MCF 10A (cell line): ENCODE measurements at regions not wholly inside any gene's neighbourhood (a gene's known extent, or its start where the extent isn't known, plus 50 kb on each side); places are given as distances from the start of the nearest gene placed in this dataset.

Experiments used
- BruUV-seq: library from RNA; stranded (reverse); fragments of 400-500 nt; replicated peaks from 2 replicates; lab custom pipeline; 2021; lab: Mats Ljungman, UMichigan
- CTCF ChIA-PET: fragments of 300-600 bp; sonication (Branson Sonifier 250); formaldehyde crosslinking; extraction: SDS; loops from one replicate; lab custom pipeline; 2021; ENCODE audit warnings: antibody characterized with exemption, inconsistent platforms; lab: Yijun Ruan, JAX
- POLR2A ChIA-PET: fragments of 300-600, 350-650 bp; sonication (Branson Sonifier 250); formaldehyde crosslinking; extraction: SDS; loops from one replicate; lab custom pipeline; 2020; ENCODE audit warnings: antibody characterized with exemption, inconsistent platforms; lab: Yijun Ruan, JAX
- DNase-seq: peaks from one replicate; pipeline ENCODE4 v3.0.0-alpha.2; 2018; ENCODE audit not compliant: unreplicated experiment
- H3K27ac Mint-ChIP-seq: one replicate; pipeline ENCODE4 v1.8.0; 2022; ENCODE audit warnings: mild to moderate bottlenecking, low read depth, mixed read lengths; ENCODE audit not compliant: unreplicated experiment
- H3K27me3 Mint-ChIP-seq: one replicate; pipeline ENCODE4 v1.8.0; 2022; ENCODE audit warnings: mixed read lengths; ENCODE audit not compliant: insufficient read depth, unreplicated experiment
- H3K36me3 Mint-ChIP-seq: one replicate; pipeline ENCODE4 v1.8.0; 2022; ENCODE audit warnings: mild to moderate bottlenecking, moderate library complexity, mixed read lengths; ENCODE audit not compliant: insufficient read depth, unreplicated experiment
- H3K4me1 Mint-ChIP-seq: one replicate; pipeline ENCODE4 v1.8.0; 2022; ENCODE audit warnings: mixed read lengths; ENCODE audit not compliant: insufficient read depth, unreplicated experiment
- H3K4me3 Mint-ChIP-seq: one replicate; pipeline ENCODE4 v1.8.0; 2022; ENCODE audit warnings: mild to moderate bottlenecking, moderate library complexity, mixed read lengths; ENCODE audit not compliant: unreplicated experiment
- H3K9me3 Mint-ChIP-seq: one replicate; pipeline ENCODE4 v1.8.0; 2022; ENCODE audit warnings: mixed read lengths; ENCODE audit not compliant: unreplicated experiment
- intact Hi-C: fragments of 100-400 bp; cut with micrococcal nuclease; formaldehyde crosslinking; loops from 2 replicates; pipeline ENCODE4 v1.14.1; 2022
- TF ChIP-seq, protein P1 (sequence below): fragments of 200-600 bp; IDR thresholded peaks from one replicate; pipeline ENCODE4 v1.8.0; 2022; ENCODE audit warnings: antibody characterized with exemption, mild to moderate bottlenecking; ENCODE audit not compliant: unreplicated experiment

DNA sequence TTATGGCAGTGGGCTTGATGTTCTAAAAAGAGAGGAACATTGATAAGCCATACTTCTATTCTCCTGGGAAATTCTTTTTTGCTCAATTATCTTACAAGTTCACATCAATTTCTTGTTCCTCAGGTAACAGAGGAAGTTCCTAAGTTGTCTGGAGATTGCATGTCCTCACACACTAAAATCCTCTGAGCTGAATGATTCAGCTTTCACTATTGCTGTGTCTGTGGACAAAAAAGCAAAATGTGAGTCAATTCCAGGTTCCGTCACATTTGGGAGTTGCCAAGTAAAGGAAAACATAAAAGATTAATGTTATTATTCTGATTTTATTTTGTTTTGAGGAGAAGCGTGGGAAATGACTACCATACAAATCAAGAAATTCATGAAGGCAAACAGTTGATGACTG, 316.7 kb downstream of the CHRM3 start:
- intact Hi-C loops, result no loop called here
- no peak overlapping the region for H3K4me3 Mint-ChIP-seq
- H3K27me3 Mint-ChIP-seq, result no peaks in the 10 kb centered on the region
- POLR2A ChIA-PET, result interaction anchor here (0.5 to 0.6 kb wide), 2 partner anchors 57 to 59 kb away, joined by 3 read pairs; no protein-coding TSS in a partner anchor
- no peak overlapping the region for H3K27ac Mint-ChIP-seq
- peaks cover 9% of the 10 kb centered on the region for H3K9me3 Mint-ChIP-seq
- CTCF ChIA-PET, result interaction anchor here (0.7 kb wide), 1 partner anchor 157 kb away, joined by 3 read pairs; no protein-coding TSS in a partner anchor
- BruUV-seq, result no TSS peak
- TF ChIP-seq, protein P1, sequence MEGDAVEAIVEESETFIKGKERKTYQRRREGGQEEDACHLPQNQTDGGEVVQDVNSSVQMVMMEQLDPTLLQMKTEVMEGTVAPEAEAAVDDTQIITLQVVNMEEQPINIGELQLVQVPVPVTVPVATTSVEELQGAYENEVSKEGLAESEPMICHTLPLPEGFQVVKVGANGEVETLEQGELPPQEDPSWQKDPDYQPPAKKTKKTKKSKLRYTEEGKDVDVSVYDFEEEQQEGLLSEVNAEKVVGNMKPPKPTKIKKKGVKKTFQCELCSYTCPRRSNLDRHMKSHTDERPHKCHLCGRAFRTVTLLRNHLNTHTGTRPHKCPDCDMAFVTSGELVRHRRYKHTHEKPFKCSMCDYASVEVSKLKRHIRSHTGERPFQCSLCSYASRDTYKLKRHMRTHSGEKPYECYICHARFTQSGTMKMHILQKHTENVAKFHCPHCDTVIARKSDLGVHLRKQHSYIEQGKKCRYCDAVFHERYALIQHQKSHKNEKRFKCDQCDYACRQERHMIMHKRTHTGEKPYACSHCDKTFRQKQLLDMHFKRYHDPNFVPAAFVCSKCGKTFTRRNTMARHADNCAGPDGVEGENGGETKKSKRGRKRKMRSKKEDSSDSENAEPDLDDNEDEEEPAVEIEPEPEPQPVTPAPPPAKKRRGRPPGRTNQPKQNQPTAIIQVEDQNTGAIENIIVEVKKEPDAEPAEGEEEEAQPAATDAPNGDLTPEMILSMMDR, result no peak
- no peaks in the 10 kb centered on the region for H3K4me1 Mint-ChIP-seq
- no peaks in the 10 kb centered on the region for H3K36me3 Mint-ChIP-seq
- DNase-seq, result no peak

DNA sequence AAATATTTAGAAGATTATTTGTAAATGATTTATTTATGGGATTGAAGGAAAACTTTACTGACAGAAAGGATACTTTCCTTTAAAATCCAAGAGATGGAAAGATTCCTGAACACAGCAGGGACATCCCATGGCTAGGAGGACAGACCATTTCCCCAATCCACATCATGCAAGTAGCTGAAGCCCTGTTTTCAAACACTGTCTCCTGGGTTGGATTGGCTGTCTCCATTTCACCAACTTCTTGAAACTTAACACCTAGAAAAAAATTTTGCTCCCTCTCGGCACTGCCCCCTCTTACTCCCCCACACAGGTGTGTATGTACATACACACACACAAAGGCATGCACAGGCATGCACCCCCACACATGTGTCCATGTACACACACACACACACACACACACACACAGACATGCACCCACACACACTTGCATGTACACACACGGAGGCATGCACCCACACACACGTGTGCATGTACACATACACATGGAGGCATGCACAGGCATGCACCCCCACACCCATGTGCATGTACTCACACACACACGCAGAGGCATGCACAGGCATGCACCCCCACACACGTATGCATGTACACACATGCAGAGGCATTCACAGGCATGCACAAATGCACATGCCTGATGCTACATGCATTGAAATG, 320.0 kb downstream of the CHRM3 start:
- ChIA-PET POLR2A (interaction anchor here (1.5 kb wide), 1 partner anchor 10 kb away, joined by 3 read pairs; no protein-coding TSS in a partner anchor), CTCF (interaction anchor here (0.5 to 1.0 kb wide), 5 partner anchors 12 to 299 kb away, joined by 3 to 6 read pairs (median 4); no protein-coding TSS in a partner anchor)
- Mint-ChIP-seq H3K27me3 (no peaks in the 10 kb centered on the region), H3K4me1 (no peaks in the 10 kb centered on the region), H3K9me3 (peaks cover 7% of the 10 kb centered on the region), H3K27ac (no peak overlapping the region), H3K36me3 (no peaks in the 10 kb centered on the region), H3K4me3 (no peak overlapping the region)
- no TSS peak for BruUV-seq
- intact Hi-C loops, result no loop called here
- TF ChIP-seq, protein P1, result no peak
- DNase-seq, result no peak

DNA sequence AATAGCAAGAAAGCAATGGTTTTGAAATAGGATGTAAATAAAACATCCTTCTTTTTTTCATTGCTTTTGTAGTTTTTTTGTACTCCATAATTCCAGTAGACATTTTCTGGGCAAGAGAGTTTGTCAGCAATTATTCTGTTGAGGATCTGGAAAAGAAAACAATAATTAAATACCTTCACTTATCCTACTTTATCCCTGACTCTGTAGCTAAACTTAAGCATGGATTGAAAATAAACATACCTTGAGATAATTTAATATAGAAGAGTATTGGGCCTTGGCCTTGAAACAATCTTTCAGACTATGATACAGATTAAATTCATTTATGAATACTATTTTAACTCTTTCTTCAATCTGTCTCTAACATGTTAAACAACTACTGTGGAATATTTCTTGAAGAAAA, 321.2 kb downstream of the CHRM3 start:
- ChIA-PET POLR2A (interaction anchor here (1.2 to 1.5 kb wide), 2 partner anchors 9 to 12 kb away, joined by 3 read pairs; no protein-coding TSS in a partner anchor), CTCF (interaction anchor here (0.7 kb wide), 2 partner anchors 96 to 1440 kb away, joined by 3 read pairs; no protein-coding TSS in a partner anchor)
- intact Hi-C loops, result no loop called here
- H3K4me1 Mint-ChIP-seq, result no peaks in the 10 kb centered on the region
- no peaks in the 10 kb centered on the region for H3K9me3 Mint-ChIP-seq
- TF ChIP-seq, protein P1, result no peak
- no TSS peak for BruUV-seq
- no peaks in the 10 kb centered on the region for H3K36me3 Mint-ChIP-seq
- no peak overlapping the region for H3K27ac Mint-ChIP-seq
- DNase-seq, result no peak
- no peaks in the 10 kb centered on the region for H3K27me3 Mint-ChIP-seq
- no peak overlapping the region for H3K4me3 Mint-ChIP-seq

DNA sequence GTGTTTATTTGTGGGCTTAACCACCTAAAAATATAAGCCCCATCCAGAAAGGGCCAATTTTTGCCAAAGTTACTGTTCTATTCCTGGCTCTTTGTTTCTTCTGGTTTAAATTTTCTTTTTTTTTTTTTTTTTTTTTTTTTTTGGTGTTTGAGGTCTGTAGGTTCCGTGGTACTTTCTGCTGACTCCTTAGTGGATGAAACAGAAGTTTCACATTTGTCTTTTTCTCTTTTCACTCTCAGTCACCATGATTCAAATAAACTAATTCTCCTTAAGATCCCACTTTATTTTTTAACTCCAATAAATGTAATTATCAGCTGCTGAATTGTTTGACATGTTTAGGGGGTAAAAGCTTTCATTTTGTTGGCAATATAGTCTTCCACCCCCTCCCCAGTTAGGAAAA, 322.3 kb downstream of the CHRM3 start:
- Mint-ChIP-seq H3K36me3 (no peaks in the 10 kb centered on the region), H3K27ac (no peak overlapping the region), H3K9me3 (no peaks in the 10 kb centered on the region), H3K4me3 (no peak overlapping the region), H3K4me1 (no peaks in the 10 kb centered on the region), H3K27me3 (no peaks in the 10 kb centered on the region)
- intact Hi-C loops, result no loop called here
- no peak for DNase-seq
- TF ChIP-seq, protein P1, result no peak
- CTCF ChIA-PET, result no interaction called here
- POLR2A ChIA-PET, result no interaction called here
- BruUV-seq, result no TSS peak
